GM23338 (cell line): ENCODE measurements at regions not wholly inside any gene's neighbourhood (a gene's known extent, or its start where the extent isn't known, plus 50 kb on each side); places are given as distances from the start of the nearest gene placed in this dataset.
"Not testable (repeated sequence)": the region's sequence is repeated elsewhere in the genome, so short reads cannot be mapped to it uniquely, and the experiment has no call there.

Experiments
- ATAC-seq: fragments of 200-7000 bp; cut with Tn5 transposase; 3 replicates; pipeline ENCODE4 v1.9.1; 2020
- DNase-seq: peaks from one replicate; pipeline ENCODE4 v3.0.0-alpha.2; 2015; ENCODE audit warnings: low spot score
- H2AFZ ChIP-seq: fragments of 200-600 bp; sonication (generic); 2 replicates; pipeline ENCODE4 v1.8.0; 2016; ENCODE audit warnings: antibody characterized with exemption, mild to moderate bottlenecking, moderate library complexity
- H3F3A ChIP-seq: fragments of 200-600 bp; sonication (generic); replicated peaks from 2 replicates; pipeline ENCODE4 v1.8.0; 2017; ENCODE audit warnings: antibody characterized with exemption, mixed run types, low read depth
- H3K27ac ChIP-seq: fragments of 200-600 bp; sonication (generic); 2 replicates; pipeline ENCODE4 v1.6.1; 2016; ENCODE audit warnings: low read depth
- H3K27me3 ChIP-seq: fragments of 200-600 bp; sonication (generic); 2 replicates; pipeline ENCODE4 v1.8.0; 2016; ENCODE audit warnings: mild to moderate bottlenecking, mixed run types, moderate library complexity; ENCODE audit not compliant: insufficient read depth
- H3K36me3 ChIP-seq: fragments of 200-600 bp; sonication (generic); 2 replicates; pipeline ENCODE4 v1.8.0; 2016; ENCODE audit warnings: mild to moderate bottlenecking; ENCODE audit not compliant: insufficient read depth
- H3K4me1 ChIP-seq: fragments of 200-600 bp; sonication (generic); 2 replicates; pipeline ENCODE4 v1.8.0; 2016; ENCODE audit warnings: mild to moderate bottlenecking, moderate library complexity; ENCODE audit not compliant: insufficient read depth
- H3K4me2 ChIP-seq: fragments of 200-600 bp; sonication (generic); 2 replicates; pipeline ENCODE4 v1.7.1; 2017; ENCODE audit warnings: mixed run types
- H3K4me3 ChIP-seq: fragments of 200-600 bp; sonication (generic); 2 replicates; pipeline ENCODE4 v1.6.1; 2016; ENCODE audit warnings: mixed run types
- H3K79me2 ChIP-seq: fragments of 200-600 bp; sonication (generic); replicated peaks from 2 replicates; pipeline ENCODE4 v1.8.0; 2017; ENCODE audit warnings: mild to moderate bottlenecking; ENCODE audit not compliant: insufficient read depth
- H3K9me2 ChIP-seq: fragments of 200-600 bp; sonication (generic); 2 replicates; pipeline ENCODE4 v1.8.0; 2017; ENCODE audit not compliant: insufficient read depth
- H4K20me1 ChIP-seq: fragments of 200-600 bp; sonication (generic); replicated peaks from 2 replicates; pipeline ENCODE4 v1.8.0; 2017; ENCODE audit warnings: mild to moderate bottlenecking; ENCODE audit not compliant: insufficient read depth
- H3K27ac Mint-ChIP-seq: 2 replicates; pipeline ENCODE4 v1.8.0; 2020; ENCODE audit warnings: inconsistent platforms, mild to moderate bottlenecking, moderate library complexity, mixed read lengths
- H3K27me3 Mint-ChIP-seq: 3 replicates; pipeline ENCODE4 v1.8.0; 2022; ENCODE audit warnings: low read depth, mild to moderate bottlenecking, moderate library complexity, mixed read lengths, inconsistent platforms; ENCODE audit not compliant: insufficient read depth, poor library complexity
- H3K36me3 Mint-ChIP-seq: 3 replicates; pipeline ENCODE4 v1.8.0; 2021; ENCODE audit warnings: low read depth, mild to moderate bottlenecking, inconsistent platforms, moderate library complexity, mixed read lengths
- H3K4me1 Mint-ChIP-seq: 3 replicates; pipeline ENCODE4 v1.8.0; 2020; ENCODE audit warnings: mild to moderate bottlenecking, inconsistent platforms, mixed read lengths
- H3K4me3 Mint-ChIP-seq: 3 replicates; pipeline ENCODE4 v1.8.0; 2021; ENCODE audit warnings: moderate library complexity, mild to moderate bottlenecking, inconsistent platforms, mixed read lengths
- H3K9me3 Mint-ChIP-seq: 3 replicates; pipeline ENCODE4 v1.8.0; 2020; ENCODE audit warnings: moderate library complexity, mild to moderate bottlenecking, inconsistent platforms, mixed read lengths
- CTCF ChIP-seq, 2 experiments: fragments of 200-600 bp in 1 of 2; sonication (generic) in 1 of 2; conservative IDR thresholded peaks; 2 replicates each; pipeline versions ENCODE4 v1.5.1 to v1.6.1; 2016 to 2017; ENCODE audit warnings: antibody characterized with exemption in 2 of 2, low read depth in 2 of 2, mild to moderate bottlenecking in 2 of 2, moderate library complexity in 1 of 2
- ETS1 ChIP-seq: IDR thresholded peaks from 2 replicates; pipeline ENCODE4 v1.6.1; 2016; ENCODE audit warnings: antibody characterized with exemption
- EZH2 ChIP-seq: fragments of 200-600 bp; sonication (generic); IDR thresholded peaks from one replicate; pipeline ENCODE4 v1.8.0; 2017; ENCODE audit warnings: antibody characterized with exemption, mild to moderate bottlenecking, low read depth; ENCODE audit not compliant: unreplicated experiment
- JUNB ChIP-seq: IDR thresholded peaks from one replicate; pipeline ENCODE4 v1.6.1; 2016; ENCODE audit warnings: antibody characterized with exemption; ENCODE audit not compliant: unreplicated experiment
- STAT1 ChIP-seq: IDR thresholded peaks from one replicate; pipeline ENCODE4 v1.6.1; 2016; ENCODE audit warnings: antibody characterized with exemption; ENCODE audit not compliant: unreplicated experiment
- ZNF462 ChIP-seq: fragments of 250-450 bp; sonication (Bioruptor Pico); IDR thresholded peaks from 2 replicates; pipeline ENCODE4 v1.5.0; 2020; ENCODE audit warnings: mild to moderate bottlenecking, moderate library complexity

GRCh38 chr10:81603106-81603620 lies 271.8 kb upstream of the NRG3 start:
- peaks cover 3% of the 10 kb centered on the region for H3K4me1 Mint-ChIP-seq
- Histone ChIP-seq H3K4me3 (no peak overlapping the region), H3K9me2 (no peaks in the 10 kb centered on the region), H3K27ac (no peak overlapping the region), H3K27me3 (no peaks in the 10 kb centered on the region), H3K36me3 (no peaks in the 10 kb centered on the region), H3K4me2 (no peak overlapping the region), H3F3A (no peaks in the 10 kb centered on the region), H3K4me1 (peaks cover 8% of the 10 kb centered on the region; the same call in 1 of the 2 replicates), H2AFZ (no peak overlapping the region), H3K79me2 (no peaks in the 10 kb centered on the region), H4K20me1 (no peaks in the 10 kb centered on the region)
- no peak overlapping the region; the same call in 1 of the 2 replicates for H3K27ac Mint-ChIP-seq
- H3K27me3 Mint-ChIP-seq: peaks cover 2% of the 10 kb centered on the region
- ATAC-seq (no peak), DNase-seq (no peak)
- no peaks in the 10 kb centered on the region for H3K36me3 Mint-ChIP-seq
- TF ChIP-seq CTCF (conservative IDR thresholded peaks at IDR 0.05; ENCODE audit: low read depth in 2 of 2) (no peak), EZH2 (no peak), JUNB (no peak), ETS1 (no peak)
- no peak overlapping the region for H3K4me3 Mint-ChIP-seq
- no peaks in the 10 kb centered on the region for H3K9me3 Mint-ChIP-seq

GRCh38 chr10:81644485-81644884 lies 230.5 kb upstream of the NRG3 start:
- H3K9me3 Mint-ChIP-seq, H2AFZ ChIP-seq, H3K27ac Mint-ChIP-seq: not testable (repeated sequence)

GRCh38 chr10:81655986-81656385 lies 219.0 kb upstream of the NRG3 start:
- Histone ChIP-seq H3K79me2 (no peaks in the 10 kb centered on the region), H3K4me3 (no peak overlapping the region)
- no peak overlapping the region for H3K27ac Mint-ChIP-seq
- no peak for TF ChIP-seq STAT1
- TF ChIP-seq ZNF462 (CRISPR knock-in tag): no peak
- no peak for TF ChIP-seq EZH2

More at GRCh38 chr10:81644485-81644884, 230.5 kb upstream of the NRG3 start:
- H3K27me3 ChIP-seq, H3K36me3 ChIP-seq, H3K79me2 ChIP-seq, H3K4me1 ChIP-seq, ATAC-seq, H3K4me2 ChIP-seq, H4K20me1 ChIP-seq, H3K4me1 Mint-ChIP-seq, H3K9me2 ChIP-seq, H3K27ac ChIP-seq, DNase-seq, H3F3A ChIP-seq, H3K27me3 Mint-ChIP-seq, H3K4me3 Mint-ChIP-seq, H3K4me3 ChIP-seq, H3K36me3 Mint-ChIP-seq: not testable (repeated sequence)

More at GRCh38 chr10:81655986-81656385, 219.0 kb upstream of the NRG3 start:
- DNase-seq (no peak), ATAC-seq (no peak)
- no peaks in the 10 kb centered on the region for H3K27me3 Mint-ChIP-seq
- no peak overlapping the region for H3K4me3 Mint-ChIP-seq
- no peak overlapping the region for H3K4me2 ChIP-seq
- H3K27me3 ChIP-seq: no peaks in the 10 kb centered on the region
- no peaks in the 10 kb centered on the region for H3K4me1 Mint-ChIP-seq
- H3K36me3 Mint-ChIP-seq: no peaks in the 10 kb centered on the region; the same call in 1 of the 3 replicates
- peaks cover 14% of the 10 kb centered on the region; the same call in 2 of the 3 replicates for H3K9me3 Mint-ChIP-seq
- no peaks in the 10 kb centered on the region for H3F3A ChIP-seq
- no peaks in the 10 kb centered on the region for H4K20me1 ChIP-seq
- H2AFZ ChIP-seq: no peak overlapping the region
- H3K4me1 ChIP-seq: no peaks in the 10 kb centered on the region
- no peak overlapping the region for H3K27ac ChIP-seq
- no peaks in the 10 kb centered on the region for H3K9me2 ChIP-seq
- no peaks in the 10 kb centered on the region for H3K36me3 ChIP-seq
